ENCODE measurements at regions not wholly inside any gene's neighbourhood (a gene's known extent, or its start where the extent isn't known, plus 50 kb on each side); places are given as distances from the start of the nearest gene placed in this dataset.

- TF ChIP-seq, protein P1, sequence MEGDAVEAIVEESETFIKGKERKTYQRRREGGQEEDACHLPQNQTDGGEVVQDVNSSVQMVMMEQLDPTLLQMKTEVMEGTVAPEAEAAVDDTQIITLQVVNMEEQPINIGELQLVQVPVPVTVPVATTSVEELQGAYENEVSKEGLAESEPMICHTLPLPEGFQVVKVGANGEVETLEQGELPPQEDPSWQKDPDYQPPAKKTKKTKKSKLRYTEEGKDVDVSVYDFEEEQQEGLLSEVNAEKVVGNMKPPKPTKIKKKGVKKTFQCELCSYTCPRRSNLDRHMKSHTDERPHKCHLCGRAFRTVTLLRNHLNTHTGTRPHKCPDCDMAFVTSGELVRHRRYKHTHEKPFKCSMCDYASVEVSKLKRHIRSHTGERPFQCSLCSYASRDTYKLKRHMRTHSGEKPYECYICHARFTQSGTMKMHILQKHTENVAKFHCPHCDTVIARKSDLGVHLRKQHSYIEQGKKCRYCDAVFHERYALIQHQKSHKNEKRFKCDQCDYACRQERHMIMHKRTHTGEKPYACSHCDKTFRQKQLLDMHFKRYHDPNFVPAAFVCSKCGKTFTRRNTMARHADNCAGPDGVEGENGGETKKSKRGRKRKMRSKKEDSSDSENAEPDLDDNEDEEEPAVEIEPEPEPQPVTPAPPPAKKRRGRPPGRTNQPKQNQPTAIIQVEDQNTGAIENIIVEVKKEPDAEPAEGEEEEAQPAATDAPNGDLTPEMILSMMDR (IDR thresholded peaks at IDR 0.05; ENCODE audit: poor library complexity) = no peak
- TF ChIP-seq EZH2 (IDR thresholded peaks at IDR 0.05; ENCODE audit: borderline replicate concordance) = no peak
- TF ChIP-seq EZH2phosphoT487 (IDR thresholded peaks at IDR 0.05; ENCODE audit: low read depth, severe bottlenecking, unreplicated experiment) = no peak
Observed at GRCh38 chr6:141437011-141437410, 695.7 kb upstream of the GJE1 start.

Measured in hepatocyte (in vitro differentiated cells).